Esophagus muscularis mucosa (tissue), 3 donors: ENCODE measurements at regions not wholly inside any gene's neighbourhood (a gene's known extent, or its start where the extent isn't known, plus 50 kb on each side); places are given as distances from the start of the nearest gene placed in this dataset.

Source experiments
- CTCF ChIP-seq, 3 experiments: fragments of 200-600 bp in 2 of 3; fragments of 450-650 bp in 1 of 3; sonication (generic) in 2 of 3; IDR thresholded peaks; one replicate each; pipeline ENCODE4 v1.5.1; 2017 to 2019; ENCODE audit warnings: antibody characterized with exemption in 3 of 3, mild to moderate bottlenecking in 2 of 3, moderate library complexity in 1 of 3
- POLR2A ChIP-seq: fragments of 450-650 bp; IDR thresholded peaks from one replicate; pipeline ENCODE4 v1.6.1; 2017; ENCODE audit warnings: antibody characterized with exemption, moderate library complexity, mild to moderate bottlenecking, low read depth

- TF ChIP-seq CTCF (IDR thresholded peaks at IDR 0.05) = no peak
- no peak for TF ChIP-seq POLR2A
Observed at GRCh38 chr2:19806591-19806990, 95.2 kb downstream of the TTC32 start.
